NCI-H345 treated with DMSO at 0.1 percent for 48 hours (cell line): ENCODE measurements at regions not wholly inside any gene's neighbourhood (a gene's known extent, or its start where the extent isn't known, plus 50 kb on each side); places are given as distances from the start of the nearest gene placed in this dataset.

Source experiments
- DNase-seq: peaks from one replicate; lab custom pipeline; 2025; ENCODE audit not compliant: unreplicated experiment; lab: John Stamatoyannopoulos, UW

DNA sequence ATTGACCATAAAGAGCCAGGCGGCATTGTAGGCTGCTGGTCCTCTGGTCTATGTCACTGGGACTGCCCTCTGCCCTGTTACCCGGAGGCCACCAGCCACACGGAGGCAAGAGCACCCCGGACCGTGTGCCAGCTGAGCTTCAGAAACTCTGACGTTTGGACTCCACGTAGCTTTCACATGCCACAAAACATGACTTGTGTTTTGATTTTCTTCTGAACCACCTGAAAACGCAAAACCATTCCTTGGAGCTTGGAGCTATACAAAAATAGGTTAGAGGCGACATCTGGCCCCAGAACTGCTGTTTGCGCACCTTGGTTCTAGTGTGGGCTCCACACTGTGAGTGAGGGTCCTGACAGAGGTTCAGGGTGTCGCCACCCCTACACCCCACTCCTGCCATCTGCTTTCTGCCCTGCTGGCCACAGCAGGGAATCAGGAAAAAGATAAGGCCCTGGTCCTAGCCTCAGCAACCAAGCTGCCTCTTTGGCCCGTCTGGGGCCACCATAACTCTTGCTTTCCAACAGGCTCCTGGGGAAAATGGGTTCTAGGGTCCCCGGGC, 151.3 kb upstream of the IRX2 start:
- no peak for DNase-seq

DNA sequence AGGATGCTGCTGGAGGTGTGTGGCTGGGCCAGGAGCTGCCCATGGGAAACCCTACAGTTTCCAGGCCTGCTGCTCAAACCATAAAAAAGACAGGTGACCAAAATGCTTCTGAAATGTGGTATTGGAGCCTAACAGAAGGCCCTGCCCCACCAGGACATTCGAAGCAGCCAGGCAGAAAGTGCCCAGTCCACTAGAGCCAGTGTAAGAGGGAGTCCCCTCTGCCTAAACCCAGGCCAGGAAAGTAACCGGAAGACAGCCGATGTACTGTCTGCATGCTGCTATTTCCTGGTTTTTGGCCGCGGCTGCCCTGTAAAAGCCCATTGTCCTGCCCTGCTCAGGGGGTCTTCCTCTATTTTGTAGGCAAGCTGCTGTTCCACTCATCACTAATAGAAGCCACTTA, 150.7 kb upstream of the IRX2 start:
- no peak for DNase-seq

DNA sequence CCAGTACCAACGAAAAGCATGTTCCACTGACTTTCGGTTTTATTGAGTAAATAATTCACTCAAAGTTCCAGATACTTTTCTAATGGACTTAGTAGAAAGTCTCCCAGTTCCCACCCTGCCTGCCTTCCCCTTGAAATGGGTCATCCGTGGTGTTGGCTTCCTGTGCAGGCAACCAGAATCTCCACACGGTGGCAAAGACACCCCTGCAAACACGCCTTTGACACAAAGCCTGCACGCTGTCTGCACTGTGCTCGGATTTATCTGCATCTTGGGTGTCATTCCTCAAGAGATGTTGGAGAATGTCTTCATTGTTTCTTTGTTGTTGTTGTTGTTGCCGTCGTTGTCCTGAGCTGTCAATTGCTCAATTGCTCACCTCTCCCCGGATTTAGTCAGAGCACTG, 150.0 kb upstream of the IRX2 start:
- no peak for DNase-seq

DNA sequence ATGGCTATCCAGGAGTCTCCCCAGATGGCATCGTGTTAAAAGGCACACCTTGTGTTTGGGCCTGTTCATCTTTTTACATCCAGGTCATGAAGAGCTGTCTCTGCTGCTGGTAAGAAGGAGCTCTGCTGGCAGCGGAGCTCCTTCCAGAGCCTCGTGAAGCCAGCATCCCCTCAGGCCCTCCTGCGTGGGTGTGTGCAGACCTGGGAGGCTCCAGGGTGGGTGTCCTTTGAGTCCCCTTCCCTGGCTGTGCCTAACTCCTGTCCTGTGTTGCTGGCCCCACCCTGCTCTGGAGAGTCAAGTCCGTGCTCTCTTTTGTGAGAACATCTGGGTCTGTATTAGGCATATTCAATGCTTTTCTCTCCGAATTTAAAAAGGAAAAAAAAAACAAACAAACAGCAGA, 149.6 kb upstream of the IRX2 start:
- no peak for DNase-seq

DNA sequence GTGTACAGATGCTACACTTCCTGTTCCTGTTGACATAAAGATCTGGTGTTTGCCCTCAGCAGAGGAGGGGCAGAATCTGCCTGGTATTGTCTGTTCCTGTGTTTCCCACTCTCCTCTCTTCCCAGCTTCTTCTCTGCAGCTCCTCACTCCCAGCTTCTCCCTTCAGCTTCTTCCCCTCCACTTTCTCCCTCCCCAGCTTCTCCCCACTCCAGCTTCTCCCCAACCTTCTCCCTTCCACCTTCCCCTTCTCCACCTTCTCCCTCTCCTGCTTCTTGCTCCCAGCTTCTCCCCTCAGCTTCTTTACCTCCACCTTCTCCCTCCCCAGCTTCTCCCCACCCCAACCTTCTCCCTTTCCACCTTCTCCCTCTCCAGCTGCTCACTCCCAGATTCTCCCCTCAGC, 148.9 kb upstream of the IRX2 start:
- no peak for DNase-seq

DNA sequence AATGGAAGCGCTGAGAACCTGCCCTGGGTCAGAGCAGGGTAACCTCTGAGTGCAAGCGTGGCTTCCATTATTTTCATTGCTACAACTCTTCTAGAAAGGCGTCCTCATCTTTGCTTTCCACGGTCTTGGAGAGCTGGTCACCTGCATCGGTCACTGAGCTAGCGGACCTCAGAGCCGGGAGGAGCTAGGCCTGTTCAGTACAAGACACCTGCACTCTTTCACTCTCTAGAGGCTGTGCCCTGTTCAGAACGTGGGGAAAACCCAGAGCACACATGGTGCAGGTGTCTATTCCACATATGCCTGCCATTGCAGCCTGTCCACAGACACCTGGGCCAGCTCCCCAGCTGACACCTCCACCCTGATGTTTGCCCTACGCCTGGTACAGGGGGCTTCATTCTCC, 147.8 kb upstream of the IRX2 start:
- no peak for DNase-seq

DNA sequence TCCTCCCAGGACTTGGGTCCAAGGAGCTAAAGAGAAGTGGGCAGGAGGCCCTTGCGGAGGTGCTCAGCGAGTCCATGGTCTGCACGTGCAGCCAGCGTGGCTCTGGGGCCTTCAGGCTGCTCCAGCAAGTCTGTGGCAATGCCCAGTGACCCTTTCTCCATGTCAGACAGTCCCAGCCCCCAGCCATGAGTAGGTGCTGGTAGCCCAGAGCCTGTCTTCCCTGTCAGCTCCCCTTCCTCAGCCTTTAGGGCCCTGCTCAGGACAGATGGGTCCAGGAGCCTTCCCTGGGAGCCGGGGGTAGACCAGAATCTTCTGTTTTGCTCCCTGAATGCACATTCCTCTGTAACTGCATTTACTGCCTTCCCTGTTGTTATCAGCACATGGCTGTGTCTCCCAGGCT, 147.2 kb upstream of the IRX2 start:
- no peak for DNase-seq

DNA sequence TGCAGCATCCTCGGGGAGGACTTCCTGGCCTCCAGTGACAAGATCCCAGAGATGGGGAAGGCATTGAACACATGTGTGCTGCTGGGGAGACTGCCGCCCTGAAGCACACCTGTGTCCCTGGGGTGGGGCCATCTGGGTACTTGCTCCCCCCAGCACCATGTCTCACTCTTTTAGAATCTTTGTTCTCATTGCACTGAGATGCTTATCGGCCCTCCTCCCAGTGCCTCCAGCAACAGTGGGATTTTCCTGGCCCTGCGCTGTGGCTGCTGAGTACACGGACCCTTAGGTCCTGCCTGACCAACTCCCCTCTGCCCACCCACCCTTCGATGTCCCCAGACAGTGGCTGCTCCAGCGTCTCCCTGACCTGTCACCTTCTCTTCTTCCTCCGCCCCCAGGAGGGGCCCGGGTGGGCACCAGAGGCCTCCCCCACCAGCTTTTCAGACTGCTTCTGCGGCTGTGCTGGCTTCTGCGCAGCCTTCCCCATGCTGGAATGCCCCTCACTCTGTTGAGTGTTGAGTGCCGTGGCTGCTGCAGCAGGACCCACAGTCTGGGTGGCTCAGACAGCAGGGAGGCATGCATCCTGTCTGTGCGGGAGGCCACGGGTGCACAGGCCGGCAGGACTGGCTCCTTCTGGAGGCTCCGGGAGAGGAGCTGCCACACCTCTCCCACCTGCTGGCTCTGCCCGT, 145.9 kb upstream of the IRX2 start:
- DNase-seq = no peak

DNA sequence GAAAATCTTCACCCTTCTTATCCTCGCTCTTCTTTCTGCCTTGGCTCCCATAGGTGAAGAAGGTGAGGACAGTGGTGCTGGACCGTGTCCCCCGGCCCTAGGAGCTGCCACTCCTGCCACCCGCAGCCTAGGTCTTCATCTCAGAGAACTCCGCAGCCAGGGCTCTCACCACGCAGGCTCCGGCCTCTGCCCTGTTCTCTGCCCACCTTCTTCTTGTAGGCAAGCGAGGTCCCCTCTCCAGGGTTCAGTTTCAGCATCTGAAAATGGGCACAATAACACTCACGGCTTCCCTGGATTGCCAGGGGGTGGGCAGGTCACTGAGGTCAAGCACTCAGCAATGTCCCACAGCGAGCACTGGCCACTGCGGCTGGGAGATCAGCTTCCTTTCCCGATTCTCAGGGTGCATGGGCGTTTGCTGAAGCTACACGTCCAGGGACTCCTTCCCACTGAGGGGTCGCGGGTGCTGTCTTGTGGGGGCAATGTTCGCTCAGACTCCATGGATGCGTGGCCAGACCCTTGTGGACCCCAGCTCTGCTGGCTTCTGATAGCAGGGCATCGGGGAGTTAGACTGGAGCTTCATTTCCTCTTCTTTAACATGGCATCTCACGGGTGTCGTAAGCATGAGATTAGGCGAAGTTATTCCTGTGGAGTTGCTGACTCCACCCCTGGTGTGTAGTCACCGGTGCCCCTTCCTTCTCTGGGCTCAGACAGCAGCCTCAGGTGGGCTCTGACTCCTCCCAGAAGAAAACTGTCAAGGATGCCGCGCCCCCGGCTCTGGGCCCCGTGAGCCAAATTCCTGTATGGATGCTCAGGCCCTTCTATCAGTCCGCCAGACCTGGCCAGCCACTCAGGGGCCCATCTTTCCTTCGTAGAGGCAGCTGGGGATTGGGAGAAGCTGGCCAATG, 145.1 kb upstream of the IRX2 start:
- DNase-seq = no peak

DNA sequence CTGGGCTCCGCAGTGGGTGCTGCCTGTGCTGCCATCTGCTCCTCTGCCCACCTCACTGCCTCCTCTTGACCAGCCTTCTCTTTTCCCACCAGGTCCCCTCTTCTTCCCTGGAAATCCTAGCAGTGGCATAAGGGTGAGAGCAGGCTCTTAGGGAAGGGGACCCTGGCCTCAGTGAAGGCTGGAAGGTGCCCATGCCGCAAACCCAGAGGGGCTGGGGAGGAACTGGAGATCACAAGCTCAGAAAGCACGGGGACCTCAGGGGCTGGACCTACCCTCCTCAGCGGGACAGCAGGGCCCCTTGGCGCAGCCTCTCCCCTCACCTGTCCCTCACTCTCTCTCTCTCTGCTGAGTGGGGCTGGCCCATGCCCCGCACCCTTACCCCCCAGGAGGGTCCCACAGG, 144.4 kb upstream of the IRX2 start:
- DNase-seq = no peak

DNA sequence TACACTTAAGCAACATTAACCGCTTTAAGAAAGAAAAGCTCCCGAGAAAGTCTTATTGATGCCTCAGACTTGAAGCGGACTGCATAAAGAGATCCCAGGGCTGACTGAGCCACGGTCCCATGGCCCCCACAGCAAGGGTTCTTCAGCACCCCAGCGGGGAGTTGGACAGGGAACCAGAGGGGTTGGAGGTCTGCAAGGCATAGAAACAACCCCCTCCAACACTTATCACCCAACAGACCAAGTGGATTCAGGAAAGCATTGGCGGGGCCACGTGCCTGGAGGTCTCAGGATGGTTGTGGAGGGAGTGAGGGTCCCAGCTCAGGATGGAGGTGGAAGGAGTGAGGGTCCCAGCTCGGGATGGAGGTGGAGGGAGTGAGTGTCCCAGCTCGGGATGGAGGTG, 143.7 kb upstream of the IRX2 start:
- no peak for DNase-seq

DNA sequence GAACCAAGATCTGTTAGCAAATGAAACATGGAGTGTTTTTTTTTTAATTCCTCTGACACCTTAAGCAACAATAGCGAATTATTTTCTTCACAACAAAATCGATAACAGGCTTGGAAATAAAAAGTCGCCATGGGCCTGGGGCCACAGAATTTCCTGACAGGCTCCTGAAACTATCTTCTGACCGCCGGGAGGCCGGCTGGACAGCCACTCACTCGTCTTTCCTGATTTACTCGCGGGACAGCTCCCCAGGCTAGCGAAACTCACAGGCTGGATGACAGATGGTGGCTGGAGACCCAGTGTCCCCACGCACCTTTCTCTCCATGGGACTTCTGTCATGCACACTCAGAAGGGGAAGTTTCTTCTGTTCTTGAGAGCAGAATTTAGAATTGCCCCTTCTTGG, 143.3 kb upstream of the IRX2 start:
- DNase-seq = no peak

DNA sequence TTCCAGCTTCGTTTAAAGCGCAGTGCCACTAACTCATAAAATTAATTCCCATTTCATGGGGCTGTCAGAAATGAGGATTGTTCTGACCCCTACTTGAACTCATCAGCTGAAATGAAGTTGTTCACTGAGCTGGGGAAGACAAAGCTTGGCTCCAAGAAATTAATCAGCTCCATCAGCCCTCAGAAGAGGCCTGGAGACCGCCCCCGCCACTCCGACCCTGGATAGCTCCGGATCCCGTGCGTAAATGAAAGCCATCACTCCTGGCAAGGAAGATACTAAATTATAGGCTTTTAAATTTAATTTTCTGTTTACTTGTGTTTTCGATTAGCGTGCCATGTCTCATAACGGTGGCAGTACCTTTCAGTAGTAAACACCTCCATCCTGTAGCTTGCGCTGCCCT, 142.8 kb upstream of the IRX2 start:
- DNase-seq = no peak

DNA sequence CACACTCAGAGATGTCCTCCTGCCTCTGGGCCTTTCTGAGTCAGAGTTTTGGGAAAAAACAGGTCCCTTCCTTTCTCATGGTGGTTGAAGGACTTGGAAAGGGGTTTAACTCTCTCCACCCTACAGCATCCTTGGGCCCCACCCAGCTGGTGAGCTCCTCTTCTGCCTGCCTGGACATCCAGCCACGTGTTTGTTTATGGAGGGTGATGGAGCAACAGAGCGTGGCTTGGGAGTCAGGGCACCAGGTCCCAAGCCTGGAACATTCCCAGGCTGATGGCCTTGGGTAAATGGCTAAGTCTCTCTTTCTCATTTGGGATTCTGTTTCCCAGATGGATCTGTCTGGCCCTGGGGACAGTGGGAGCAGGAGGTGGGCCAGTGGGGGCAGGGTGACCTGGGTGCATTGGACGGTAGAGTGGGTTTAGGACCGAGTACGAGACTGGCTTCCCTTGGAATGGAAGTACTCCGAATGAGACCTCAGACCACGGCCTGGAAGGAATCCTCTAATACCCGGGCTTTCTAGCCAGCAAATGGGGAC, 141.1 kb upstream of the IRX2 start:
- DNase-seq = no peak

DNA sequence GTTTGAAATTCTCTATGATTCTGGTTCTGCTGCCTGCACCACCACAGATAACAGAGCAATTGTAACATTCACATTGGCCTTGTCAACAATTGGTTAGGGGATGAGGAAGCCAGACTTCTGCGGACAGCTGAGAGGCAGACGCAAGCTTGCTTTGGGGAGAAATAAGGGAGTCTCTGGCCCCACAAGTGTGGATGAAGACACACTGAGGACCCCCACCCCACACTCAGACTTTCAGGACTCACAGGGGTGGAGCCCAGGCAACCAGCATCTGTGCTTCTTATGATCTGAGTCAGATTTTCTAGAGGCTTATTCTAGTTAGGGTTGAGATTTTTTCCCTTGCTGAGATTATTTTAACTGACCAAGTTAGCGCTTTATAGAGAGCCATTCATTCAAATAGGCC, 140.3 kb upstream of the IRX2 start:
- no peak for DNase-seq

DNA sequence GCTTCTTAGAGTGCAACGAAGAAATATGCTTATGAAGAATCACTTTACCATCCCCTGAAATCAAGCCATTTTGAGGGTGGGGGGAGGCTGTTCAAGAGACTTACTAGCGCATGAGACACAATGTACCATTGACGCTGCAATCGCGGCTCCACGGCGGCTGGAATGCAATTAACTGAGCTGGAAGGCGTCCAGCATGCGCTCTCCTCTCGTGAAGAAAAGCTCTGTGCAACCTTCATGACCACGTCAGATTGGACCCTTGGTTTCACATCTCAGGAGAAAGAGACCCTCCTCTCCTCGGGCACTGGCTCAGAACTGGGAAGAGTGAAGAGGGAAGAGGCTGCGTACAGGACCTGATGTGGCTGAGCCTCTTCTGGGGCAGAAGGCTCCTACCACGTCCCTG, 138.5 kb upstream of the IRX2 start:
- DNase-seq = no peak

DNA sequence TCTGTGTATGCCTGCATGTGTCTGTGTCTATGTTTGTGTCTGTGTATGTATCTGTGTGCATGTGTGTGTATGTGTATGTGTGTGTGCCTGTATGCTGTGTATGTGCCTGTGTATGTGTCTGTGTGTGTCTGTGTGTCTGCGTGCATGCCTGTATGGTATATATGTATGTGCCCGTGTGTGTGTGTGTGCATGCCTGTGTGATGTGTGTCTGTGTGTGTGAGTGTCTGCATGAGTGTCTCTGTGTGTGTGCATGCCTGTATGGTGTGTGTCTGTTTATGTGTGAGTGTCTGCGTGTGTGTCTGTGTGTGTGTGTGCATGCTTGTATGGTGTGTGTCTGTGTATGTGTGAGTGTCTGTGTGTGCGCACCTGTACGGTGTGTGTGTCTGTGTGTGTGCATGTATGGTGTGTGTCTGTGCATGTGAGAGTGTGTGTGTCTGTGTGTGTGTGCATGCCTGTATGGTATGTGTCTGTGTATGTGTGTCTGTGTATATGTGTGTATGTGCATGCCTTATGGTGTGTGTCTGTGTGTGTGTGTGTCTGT, 137.1 kb upstream of the IRX2 start:
- DNase-seq = no peak

DNA sequence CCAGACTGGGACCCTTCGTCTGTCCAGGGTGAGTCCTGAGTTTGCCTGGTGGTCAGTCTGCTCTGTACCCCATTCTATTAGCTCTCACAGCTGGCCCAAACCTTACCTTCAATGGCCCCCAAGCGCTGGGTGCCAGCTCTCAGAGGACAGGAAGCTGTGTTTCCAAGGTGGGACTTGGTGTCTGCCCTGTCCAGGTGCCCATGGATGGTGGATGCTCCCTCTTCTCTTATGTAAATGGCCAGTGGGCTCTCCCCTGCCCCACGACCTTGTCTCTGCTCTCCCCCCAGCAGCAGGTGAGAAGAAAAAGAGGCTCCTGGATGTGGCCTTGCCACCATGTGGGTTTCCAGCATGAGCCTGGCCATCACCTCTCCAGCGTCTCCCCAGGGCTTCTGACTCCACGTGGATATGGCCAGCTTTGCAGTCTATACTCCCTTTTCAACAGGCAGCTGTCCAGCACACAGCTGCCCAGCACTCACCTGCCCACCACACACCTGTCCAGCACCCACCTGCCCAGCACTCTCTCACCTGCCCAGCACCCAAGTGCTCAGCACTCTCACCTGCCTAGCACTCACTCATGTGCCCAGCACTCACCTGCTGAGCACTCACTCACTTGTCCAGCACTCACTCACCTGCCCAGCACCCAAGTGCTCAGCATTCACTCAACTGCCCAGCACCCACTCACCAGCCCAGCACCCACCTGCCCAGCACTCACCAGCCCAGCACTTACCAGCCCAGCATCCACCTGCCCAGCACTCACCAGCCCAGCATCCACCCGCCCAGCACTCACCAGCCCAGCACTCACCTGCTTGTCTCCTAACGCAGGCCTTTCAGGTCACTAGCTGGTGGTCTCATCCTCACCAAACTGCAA, 136.2 kb upstream of the IRX2 start:
- DNase-seq = no peak

DNA sequence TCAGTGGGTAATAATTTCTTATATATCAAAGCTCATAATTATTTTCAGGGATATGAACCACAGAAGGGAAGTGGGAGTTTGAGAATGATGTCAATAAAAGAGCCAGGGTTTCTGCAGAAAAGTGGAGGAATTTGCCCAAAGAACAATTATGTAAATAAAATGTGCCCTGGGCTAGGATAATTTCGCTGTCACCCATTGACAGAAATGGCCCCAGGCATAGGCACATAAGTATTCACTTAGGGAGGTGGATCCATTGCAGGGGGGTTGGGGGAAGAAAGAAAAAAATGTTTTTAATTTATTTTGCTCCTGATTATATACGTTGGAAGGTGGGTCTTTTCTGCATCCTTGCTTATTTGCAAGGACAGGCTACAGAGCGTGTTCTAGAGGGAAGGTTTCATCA, 135.1 kb upstream of the IRX2 start:
- DNase-seq = no peak

DNA sequence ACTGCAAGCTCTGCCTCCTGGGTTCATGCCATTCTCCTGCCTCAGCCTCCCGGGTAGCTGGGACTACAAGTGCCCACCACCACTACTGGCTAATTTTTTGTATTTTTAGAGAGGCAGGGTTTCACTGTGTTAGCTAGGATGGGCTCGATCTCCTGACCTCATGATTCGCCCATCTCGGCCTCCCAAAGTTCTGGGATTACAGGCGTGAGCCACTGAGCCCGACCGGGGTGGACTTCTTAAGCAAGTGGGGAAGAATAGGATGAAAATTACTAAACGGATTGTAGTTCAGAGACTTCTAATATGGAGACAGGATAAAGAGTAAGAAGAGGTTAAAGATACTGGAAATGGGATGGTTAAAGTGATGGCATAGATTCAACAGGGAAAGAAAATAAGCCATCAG, 132.3 kb upstream of the IRX2 start:
- no peak for DNase-seq

DNA sequence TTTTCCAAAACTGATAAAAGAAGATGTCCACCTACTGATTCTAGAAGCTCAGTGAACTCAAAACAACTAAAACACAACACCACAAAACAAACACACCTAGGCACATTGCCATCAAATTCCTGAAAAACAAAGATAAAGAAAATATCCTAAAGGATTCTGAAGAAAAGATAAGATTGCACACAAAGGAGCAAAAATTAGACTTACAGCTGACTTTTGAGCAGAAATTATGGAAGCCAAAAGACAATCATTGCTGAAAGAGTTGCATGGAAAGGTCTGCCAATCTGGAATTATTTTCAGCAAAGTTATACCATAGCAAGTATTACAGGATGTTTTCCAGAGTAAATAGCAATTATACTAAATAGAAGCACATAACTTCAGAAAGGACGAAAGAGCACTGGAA, 128.2 kb upstream of the IRX2 start:
- DNase-seq = no peak
